ENCODE measurements at regions not wholly inside any gene's neighbourhood (a gene's known extent, or its start where the extent isn't known, plus 50 kb on each side); places are given as distances from the start of the nearest gene placed in this dataset.

DNA sequence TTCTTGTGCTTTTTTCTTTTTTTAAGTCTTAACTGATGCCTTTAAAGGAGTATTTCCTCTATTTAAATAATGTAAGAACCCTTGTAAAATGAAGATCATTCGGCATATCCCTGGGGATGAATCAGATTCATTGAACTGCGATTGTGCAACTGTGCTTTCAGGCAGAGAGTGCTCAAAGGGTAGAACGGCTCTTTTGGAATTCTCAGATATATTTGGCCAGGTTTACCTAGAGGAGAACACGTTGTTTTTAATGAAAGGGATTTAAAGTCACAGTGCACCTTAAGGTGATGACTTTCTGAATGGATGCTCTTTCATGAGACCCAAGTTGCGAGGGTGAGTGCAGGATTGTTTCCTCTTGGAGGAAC is 51.6 kb upstream of the ELOVL6 start:
- 54 to 66% methylated on average over 5 of the region's 5 CpGs for WGBS, 2 donors
- DNase-seq (no peak), ATAC-seq (ENCODE audit: low FRiP score) (no peak)
- H3K27ac ChIP-seq (ENCODE audit: low read depth in 1 of 2, low read length in 2 of 2), result no peak overlapping the region
- no peaks in the 10 kb centered on the region for H3K9me3 ChIP-seq (ENCODE audit: control insufficient read depth, low read length)
- H3K36me3 ChIP-seq (ENCODE audit: control insufficient read depth in 1 of 2, insufficient read depth in 2 of 2, low read length in 1 of 2), result no peaks in the 10 kb centered on the region
- no peaks in the 10 kb centered on the region for H3K27me3 ChIP-seq (ENCODE audit: control insufficient read depth in 1 of 2, insufficient read depth in 2 of 2, low read length in 1 of 2)
- intact Hi-C loops (cut with DNase I), result no loop called here
- H3K4me3 ChIP-seq (ENCODE audit: low read length in 2 of 2), result no peak overlapping the region
- H3K4me1 ChIP-seq (ENCODE audit: control insufficient read depth in 1 of 2, insufficient read depth in 2 of 2, low read length in 2 of 2), result no peaks in the 10 kb centered on the region

DNA sequence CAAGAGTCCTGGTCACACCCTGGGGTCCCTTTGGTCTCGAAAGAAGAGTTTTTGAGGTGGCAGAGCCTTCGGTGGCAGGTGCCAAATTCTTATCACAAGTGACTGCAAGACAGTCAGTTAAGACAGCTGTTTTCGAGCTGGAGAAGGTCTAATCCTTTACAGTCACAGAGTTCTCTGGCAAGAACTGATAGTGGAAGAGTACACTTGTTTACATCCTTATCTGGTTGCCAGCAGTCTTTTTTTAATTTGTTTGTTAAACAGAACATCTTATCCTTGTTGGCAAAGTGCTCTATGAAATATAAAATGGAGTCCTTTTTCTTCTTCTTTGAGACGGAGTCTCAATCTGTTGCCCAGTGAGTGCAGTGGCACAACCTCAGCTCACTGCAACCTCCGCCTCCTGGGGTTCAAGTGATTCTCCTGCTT is 50.4 kb upstream of the ELOVL6 start:
- Histone ChIP-seq H3K27me3 (ENCODE audit: control insufficient read depth in 1 of 2, insufficient read depth in 2 of 2, low read length in 1 of 2) (no peaks in the 10 kb centered on the region), H3K27ac (ENCODE audit: low read depth in 1 of 2, low read length in 2 of 2) (no peak overlapping the region), H3K4me3 (ENCODE audit: low read length in 2 of 2) (no peak overlapping the region), H3K36me3 (ENCODE audit: control insufficient read depth in 1 of 2, insufficient read depth in 2 of 2, low read length in 1 of 2) (no peaks in the 10 kb centered on the region), H3K4me1 (ENCODE audit: control insufficient read depth in 1 of 2, insufficient read depth in 2 of 2, low read length in 2 of 2) (no peaks in the 10 kb centered on the region), H3K9me3 (ENCODE audit: control insufficient read depth, low read length) (no peaks in the 10 kb centered on the region)
- intact Hi-C loops (cut with DNase I), result no loop called here
- ATAC-seq (ENCODE audit: low FRiP score) (no peak), DNase-seq (no peak)
- WGBS, 2 donors, result 76 to 77% methylated on average over 5 of the region's 5 CpGs
